Astrocyte of the cerebellum (primary cell): ENCODE measurements at regions not wholly inside any gene's neighbourhood (a gene's known extent, or its start where the extent isn't known, plus 50 kb on each side); places are given as distances from the start of the nearest gene placed in this dataset.

Source experiments
- DNase-seq: peaks from one replicate; pipeline ENCODE4 v3.0.0-alpha.2; 2011; ENCODE audit warnings: low read depth
- H3K4me3 ChIP-seq: 2 replicates; pipeline ENCODE4 v1.5.1; 2011; ENCODE audit warnings: mild to moderate bottlenecking, low read depth, low read length, moderate library complexity
- CTCF ChIP-seq: IDR thresholded peaks from 2 replicates; pipeline ENCODE4 v1.5.1; 2012; ENCODE audit warnings: low read length, low read depth, moderate library complexity, mild to moderate bottlenecking; ENCODE audit errors: missing control alignments
- in situ Hi-C: cut with HindIII; loops from 2 replicates; pipeline ENCODE4 v1.10.0; 2017; ENCODE audit warnings: low sequenced_read_pairs

GRCh38 chr4:173829565-173829964 lies 299.5 kb upstream of the HAND2 start:
- H3K4me3 ChIP-seq, result no peak overlapping the region
- in situ Hi-C loops, result no loop called here
- TF ChIP-seq CTCF, result no peak
- no peak for DNase-seq

GRCh38 chr4:173827707-173828106 lies 297.7 kb upstream of the HAND2 start:
- in situ Hi-C loops, result no loop called here
- TF ChIP-seq CTCF, result no peak
- H3K4me3 ChIP-seq, result no peak overlapping the region
- DNase-seq, result no peak

- no peak for DNase-seq
- H3K4me3 ChIP-seq, result no peak overlapping the region
- in situ Hi-C loops, result no loop called here
- TF ChIP-seq CTCF, result no peak
These were observed 291.8 kb upstream of the HAND2 start for GRCh38 chr4:173821876-173822275.

- DNase-seq, result no peak
- no peak overlapping the region for H3K4me3 ChIP-seq
- TF ChIP-seq CTCF, result no peak
- in situ Hi-C loops, result no loop called here
These were observed 291.0 kb upstream of the HAND2 start for GRCh38 chr4:173821036-173821435.

- DNase-seq, result no peak
- in situ Hi-C loops, result no loop called here
- no peak overlapping the region for H3K4me3 ChIP-seq
- no peak for TF ChIP-seq CTCF
These were observed 277.3 kb upstream of the HAND2 start for GRCh38 chr4:173807347-173807746.

- no peak for DNase-seq
- no peak overlapping the region for H3K4me3 ChIP-seq
- no peak for TF ChIP-seq CTCF
- in situ Hi-C loops, result no loop called here
These were observed 275.9 kb upstream of the HAND2 start for GRCh38 chr4:173805884-173806283.

- no peak for TF ChIP-seq CTCF
- no peak for DNase-seq
- in situ Hi-C loops, result no loop called here
- H3K4me3 ChIP-seq, result no peak overlapping the region
These were observed 272.6 kb upstream of the HAND2 start for GRCh38 chr4:173802662-173803022.
